Memory B cell (primary cell): ENCODE measurements at regions not wholly inside any gene's neighbourhood (a gene's known extent, or its start where the extent isn't known, plus 50 kb on each side); places are given as distances from the start of the nearest gene placed in this dataset.

Experiments
- ATAC-seq: fragments of 150-1000 bp; cut with Tn5 transposase; 2 replicates; pipeline ENCODE4 v1.10.0; 2021; ENCODE audit warnings: low read depth, mild to moderate bottlenecking, moderate library complexity
- DNase-seq, 2 donors: peaks; one replicate each; pipeline ENCODE4 v3.0.0; 2022; ENCODE audit warnings: low spot score in 2 of 2
- H3K27ac Mint-ChIP-seq: one replicate; pipeline ENCODE4 v1.8.0; 2022; ENCODE audit warnings: mild to moderate bottlenecking, moderate library complexity, mixed read lengths
- H3K27me3 Mint-ChIP-seq: one replicate; pipeline ENCODE4 v1.8.0; 2022; ENCODE audit warnings: mixed read lengths
- H3K36me3 Mint-ChIP-seq: one replicate; pipeline ENCODE4 v1.8.0; 2022; ENCODE audit warnings: mild to moderate bottlenecking, mixed read lengths
- H3K4me1 Mint-ChIP-seq: one replicate; pipeline ENCODE4 v1.8.0; 2022; ENCODE audit warnings: mixed read lengths
- H3K4me3 Mint-ChIP-seq: one replicate; pipeline ENCODE4 v1.8.0; 2022; ENCODE audit warnings: mild to moderate bottlenecking, moderate library complexity, mixed read lengths
- H3K9me3 Mint-ChIP-seq: one replicate; pipeline ENCODE4 v1.8.0; 2022; ENCODE audit warnings: mixed read lengths

GRCh38 chr3:168834558-168834957 lies 738.8 kb upstream of the GOLIM4 start:
- Mint-ChIP-seq H3K27ac (no peak overlapping the region), H3K9me3 (peaks cover 4% of the 10 kb centered on the region), H3K27me3 (no peaks in the 10 kb centered on the region), H3K4me3 (no peak overlapping the region), H3K4me1 (no peaks in the 10 kb centered on the region), H3K36me3 (no peaks in the 10 kb centered on the region)
- ATAC-seq (no peak), DNase-seq (no peak)

- Mint-ChIP-seq H3K4me1 (no peaks in the 10 kb centered on the region), H3K4me3 (no peak overlapping the region)
- ATAC-seq, result no peak
These were observed 733.2 kb upstream of the GOLIM4 start for GRCh38 chr3:168828943-168829342.

GRCh38 chr3:168828536-168828935 lies 732.8 kb upstream of the GOLIM4 start:
- H3K27me3 Mint-ChIP-seq, result no peaks in the 10 kb centered on the region

More at GRCh38 chr3:168828943-168829342, 733.2 kb upstream of the GOLIM4 start:
- no peaks in the 10 kb centered on the region for H3K27me3 Mint-ChIP-seq
- no peak overlapping the region for H3K27ac Mint-ChIP-seq
- DNase-seq, result no peak
- no peaks in the 10 kb centered on the region for H3K36me3 Mint-ChIP-seq
- peaks cover 2% of the 10 kb centered on the region for H3K9me3 Mint-ChIP-seq

GRCh38 chr3:168828014-168828413 lies 732.3 kb upstream of the GOLIM4 start:
- H3K4me3 Mint-ChIP-seq, result no peak overlapping the region
- H3K36me3 Mint-ChIP-seq, result no peaks in the 10 kb centered on the region
- no peaks in the 10 kb centered on the region for H3K9me3 Mint-ChIP-seq
- DNase-seq, result no peak
- ATAC-seq, result no peak
- H3K27me3 Mint-ChIP-seq, result no peaks in the 10 kb centered on the region
- no peak overlapping the region for H3K27ac Mint-ChIP-seq
- H3K4me1 Mint-ChIP-seq, result no peaks in the 10 kb centered on the region

More at GRCh38 chr3:168828536-168828935, 732.8 kb upstream of the GOLIM4 start:
- H3K4me3 Mint-ChIP-seq, result no peak overlapping the region
- H3K36me3 Mint-ChIP-seq, result no peaks in the 10 kb centered on the region
- DNase-seq (no peak), ATAC-seq (no peak)
- H3K4me1 Mint-ChIP-seq, result no peaks in the 10 kb centered on the region
- no peak overlapping the region for H3K27ac Mint-ChIP-seq
- peaks cover 2% of the 10 kb centered on the region for H3K9me3 Mint-ChIP-seq

- no peaks in the 10 kb centered on the region for H3K36me3 Mint-ChIP-seq
- H3K27me3 Mint-ChIP-seq, result no peaks in the 10 kb centered on the region
- H3K27ac Mint-ChIP-seq, result no peak overlapping the region
- no peak for DNase-seq
- ATAC-seq, result no peak
- H3K4me1 Mint-ChIP-seq, result no peaks in the 10 kb centered on the region
- H3K4me3 Mint-ChIP-seq, result no peak overlapping the region
- H3K9me3 Mint-ChIP-seq, result no peaks in the 10 kb centered on the region
These were observed 728.4 kb upstream of the GOLIM4 start for GRCh38 chr3:168824107-168824506.

- no peak overlapping the region for H3K4me3 Mint-ChIP-seq
- DNase-seq, result no peak
These were observed 727.7 kb upstream of the GOLIM4 start for GRCh38 chr3:168823466-168823865.

GRCh38 chr3:168820810-168821415 lies 725.2 kb upstream of the GOLIM4 start:
- ATAC-seq, result no peak
- DNase-seq, result no peak
- Mint-ChIP-seq H3K9me3 (no peaks in the 10 kb centered on the region), H3K27ac (no peak overlapping the region), H3K36me3 (no peaks in the 10 kb centered on the region), H3K4me1 (no peaks in the 10 kb centered on the region), H3K4me3 (no peak overlapping the region), H3K27me3 (no peaks in the 10 kb centered on the region)

More at GRCh38 chr3:168823466-168823865, 727.7 kb upstream of the GOLIM4 start:
- Mint-ChIP-seq H3K36me3 (no peaks in the 10 kb centered on the region), H3K27me3 (no peaks in the 10 kb centered on the region), H3K4me1 (no peaks in the 10 kb centered on the region), H3K27ac (no peak overlapping the region), H3K9me3 (no peaks in the 10 kb centered on the region)
- no peak for ATAC-seq

GRCh38 chr3:168817177-168817576 lies 721.5 kb upstream of the GOLIM4 start:
- ATAC-seq, result no peak
- Mint-ChIP-seq H3K27ac (no peak overlapping the region), H3K4me1 (no peaks in the 10 kb centered on the region), H3K9me3 (no peaks in the 10 kb centered on the region), H3K27me3 (no peaks in the 10 kb centered on the region), H3K36me3 (no peaks in the 10 kb centered on the region), H3K4me3 (no peak overlapping the region)
- no peak for DNase-seq

GRCh38 chr3:168815946-168816345 lies 720.2 kb upstream of the GOLIM4 start:
- no peaks in the 10 kb centered on the region for H3K36me3 Mint-ChIP-seq
- H3K4me1 Mint-ChIP-seq, result no peaks in the 10 kb centered on the region
- H3K4me3 Mint-ChIP-seq, result no peak overlapping the region
- H3K27ac Mint-ChIP-seq, result no peak overlapping the region
- no peak for ATAC-seq
- H3K9me3 Mint-ChIP-seq, result no peaks in the 10 kb centered on the region
- H3K27me3 Mint-ChIP-seq, result no peaks in the 10 kb centered on the region
- no peak for DNase-seq

- Mint-ChIP-seq H3K27ac (no peak overlapping the region), H3K4me1 (no peaks in the 10 kb centered on the region), H3K27me3 (no peaks in the 10 kb centered on the region), H3K36me3 (no peaks in the 10 kb centered on the region), H3K4me3 (no peak overlapping the region), H3K9me3 (no peaks in the 10 kb centered on the region)
- DNase-seq, result no peak
- ATAC-seq, result no peak
These were observed 717.6 kb upstream of the GOLIM4 start for GRCh38 chr3:168813225-168813802.

GRCh38 chr3:168812234-168812633 lies 716.5 kb upstream of the GOLIM4 start:
- H3K27ac Mint-ChIP-seq, result no peak overlapping the region
- H3K4me3 Mint-ChIP-seq, result no peak overlapping the region
- DNase-seq, result no peak
- ATAC-seq, result no peak
- H3K36me3 Mint-ChIP-seq, result no peaks in the 10 kb centered on the region
- no peaks in the 10 kb centered on the region for H3K27me3 Mint-ChIP-seq
- H3K9me3 Mint-ChIP-seq, result no peaks in the 10 kb centered on the region
- no peaks in the 10 kb centered on the region for H3K4me1 Mint-ChIP-seq

- Mint-ChIP-seq H3K9me3 (no peaks in the 10 kb centered on the region), H3K4me3 (no peak overlapping the region), H3K4me1 (no peaks in the 10 kb centered on the region), H3K36me3 (no peaks in the 10 kb centered on the region), H3K27me3 (no peaks in the 10 kb centered on the region), H3K27ac (no peak overlapping the region)
- no peak for ATAC-seq
- DNase-seq, result no peak
These were observed 712.9 kb upstream of the GOLIM4 start for GRCh38 chr3:168808596-168808995.

- Mint-ChIP-seq H3K27me3 (no peaks in the 10 kb centered on the region), H3K36me3 (no peaks in the 10 kb centered on the region), H3K27ac (no peak overlapping the region), H3K9me3 (no peaks in the 10 kb centered on the region), H3K4me1 (no peaks in the 10 kb centered on the region), H3K4me3 (no peak overlapping the region)
- DNase-seq (no peak), ATAC-seq (no peak)
These were observed 711.7 kb upstream of the GOLIM4 start for GRCh38 chr3:168807448-168807847.

- no peak for ATAC-seq
- Mint-ChIP-seq H3K9me3 (no peaks in the 10 kb centered on the region), H3K27ac (no peak overlapping the region), H3K4me3 (no peak overlapping the region), H3K4me1 (no peaks in the 10 kb centered on the region), H3K27me3 (no peaks in the 10 kb centered on the region), H3K36me3 (no peaks in the 10 kb centered on the region)
- DNase-seq, result no peak
These were observed 711.1 kb upstream of the GOLIM4 start for GRCh38 chr3:168806871-168807270.

GRCh38 chr3:168803536-168803935 lies 707.8 kb upstream of the GOLIM4 start:
- H3K27ac Mint-ChIP-seq, result no peak overlapping the region
- H3K4me3 Mint-ChIP-seq, result no peak overlapping the region
- ATAC-seq (no peak), DNase-seq (no peak)
- H3K9me3 Mint-ChIP-seq, result no peaks in the 10 kb centered on the region
- H3K4me1 Mint-ChIP-seq, result no peaks in the 10 kb centered on the region
- H3K36me3 Mint-ChIP-seq, result no peaks in the 10 kb centered on the region
- no peaks in the 10 kb centered on the region for H3K27me3 Mint-ChIP-seq
